Caco-2 (cell line): ENCODE measurements at regions not wholly inside any gene's neighbourhood (a gene's known extent, or its start where the extent isn't known, plus 50 kb on each side); places are given as distances from the start of the nearest gene placed in this dataset.

Experiments
- BruUV-seq: library from RNA; stranded (reverse); fragments of 400-500 nt; replicated peaks from 2 replicates; lab custom pipeline; 2021; lab: Mats Ljungman, UMichigan
- CTCF ChIA-PET: fragments of 300-600 bp; sonication (Branson Sonifier 250); formaldehyde crosslinking; loops from one replicate; lab custom pipeline; 2022; ENCODE audit warnings: antibody characterized with exemption; lab: Charles Lee
- POLR2A ChIA-PET: fragments of 300-600 bp; sonication (Branson Sonifier 250); formaldehyde crosslinking; loops from one replicate; lab custom pipeline; 2022; ENCODE audit warnings: antibody characterized with exemption; lab: Charles Lee
- DNase-seq, 2 experiments: peaks; one replicate each; pipeline versions ENCODE4 v3.0.0 to v3.0.0-alpha.2; 2020 to 2022
- H3K27me3 ChIP-seq: replicated peaks from 2 replicates; pipeline ENCODE4 v1.6.0; 2011; ENCODE audit warnings: low read length; ENCODE audit not compliant: control insufficient read depth, insufficient read depth
- H3K36me3 ChIP-seq: 2 replicates; pipeline ENCODE4 v1.5.1; 2011; ENCODE audit warnings: low read length; ENCODE audit not compliant: control insufficient read depth, insufficient read depth
- H3K4me1 ChIP-seq: fragments of 250-450 bp; sonication (Bioruptor Pico); 2 replicates; pipeline ENCODE4 v1.5.1; 2020; ENCODE audit warnings: mild to moderate bottlenecking
- H3K4me3 ChIP-seq: 2 replicates; pipeline ENCODE4 v1.5.1; 2011; ENCODE audit warnings: low read depth, mild to moderate bottlenecking, control low read depth, low read length
- H3K9me3 ChIP-seq: fragments of 250-450 bp; sonication (Bioruptor Pico); 2 replicates; pipeline ENCODE4 v1.5.1; 2020; ENCODE audit warnings: mild to moderate bottlenecking, moderate library complexity
- H3K27ac Mint-ChIP-seq: one replicate; pipeline ENCODE4 v1.8.0; 2022; ENCODE audit warnings: mixed read lengths; ENCODE audit not compliant: unreplicated experiment
- H3K27me3 Mint-ChIP-seq: one replicate; pipeline ENCODE4 v1.8.0; 2022; ENCODE audit warnings: mixed read lengths; ENCODE audit not compliant: insufficient read depth, unreplicated experiment
- H3K36me3 Mint-ChIP-seq: one replicate; pipeline ENCODE4 v1.8.0; 2022; ENCODE audit warnings: mild to moderate bottlenecking, mixed read lengths; ENCODE audit not compliant: insufficient read depth, unreplicated experiment
- H3K4me1 Mint-ChIP-seq: one replicate; pipeline ENCODE4 v1.8.0; 2022; ENCODE audit warnings: low read depth, mixed read lengths; ENCODE audit not compliant: unreplicated experiment
- H3K4me3 Mint-ChIP-seq: one replicate; pipeline ENCODE4 v1.8.0; 2022; ENCODE audit warnings: mild to moderate bottlenecking, moderate library complexity, mixed read lengths; ENCODE audit not compliant: unreplicated experiment
- H3K9me3 Mint-ChIP-seq: one replicate; pipeline ENCODE4 v1.8.0; 2022; ENCODE audit warnings: mixed read lengths; ENCODE audit not compliant: unreplicated experiment
- CTCF ChIP-seq, 2 experiments: fragments of 200-600 bp in 1 of 2; IDR thresholded peaks; 1 replicate in 1 of 2; 2 replicates in 1 of 2; pipeline versions ENCODE4 v1.5.1 to v1.8.0; 2011 to 2022; ENCODE audit warnings: antibody characterized with exemption in 1 of 2, control low read depth in 1 of 2, inconsistent platforms in 1 of 2, low read depth in 1 of 2, low read length in 1 of 2, mild to moderate bottlenecking in 1 of 2, moderate library complexity in 1 of 2; ENCODE audit not compliant: insufficient read depth in 1 of 2, severe bottlenecking in 1 of 2, unreplicated experiment in 1 of 2
- intact Hi-C: fragments of 100-400 bp; cut with micrococcal nuclease; formaldehyde crosslinking; loops from one replicate; pipeline ENCODE4 v1.10.0; 2022; ENCODE audit not compliant: unreplicated experiment

GRCh38 chr13:63514886-63515285 lies 2099.2 kb upstream of the PCDH20 start:
- no peak for TF ChIP-seq CTCF (IDR thresholded peaks at IDR 0.05; ENCODE audit: insufficient read depth in 1 of 2, low read depth in 1 of 2, low read length in 1 of 2, severe bottlenecking in 1 of 2, unreplicated experiment in 1 of 2)
- ChIA-PET CTCF (no interaction called here), POLR2A (no interaction called here)
- H3K4me1 ChIP-seq: no peaks in the 10 kb centered on the region
- Mint-ChIP-seq H3K36me3 (no peaks in the 10 kb centered on the region), H3K4me3 (no peak overlapping the region), H3K4me1 (no peaks in the 10 kb centered on the region), H3K9me3 (no peaks in the 10 kb centered on the region), H3K27ac (no peak overlapping the region), H3K27me3 (peaks cover 4% of the 10 kb centered on the region)
- no peaks in the 10 kb centered on the region for H3K9me3 ChIP-seq
- intact Hi-C loops: no loop called here
- no peaks in the 10 kb centered on the region for H3K36me3 ChIP-seq
- no peak for DNase-seq
- no peak overlapping the region for H3K4me3 ChIP-seq
- BruUV-seq: no TSS peak
- H3K27me3 ChIP-seq: no peaks in the 10 kb centered on the region

GRCh38 chr13:63512095-63512494 lies 2096.4 kb upstream of the PCDH20 start:
- H3K4me1 Mint-ChIP-seq: no peaks in the 10 kb centered on the region
- intact Hi-C loops: no loop called here
- POLR2A ChIA-PET: no interaction called here
- no peak for TF ChIP-seq CTCF (IDR thresholded peaks at IDR 0.05; ENCODE audit: insufficient read depth in 1 of 2, low read depth in 1 of 2, low read length in 1 of 2, severe bottlenecking in 1 of 2, unreplicated experiment in 1 of 2)
- peaks cover 4% of the 10 kb centered on the region for H3K27me3 Mint-ChIP-seq
- DNase-seq: no peak
- H3K9me3 Mint-ChIP-seq: no peaks in the 10 kb centered on the region
- H3K9me3 ChIP-seq: no peaks in the 10 kb centered on the region
- H3K27me3 ChIP-seq: no peaks in the 10 kb centered on the region
- CTCF ChIA-PET: no interaction called here
- H3K36me3 ChIP-seq: no peaks in the 10 kb centered on the region
- BruUV-seq: no TSS peak
- H3K4me3 Mint-ChIP-seq: no peak overlapping the region
- H3K4me1 ChIP-seq: no peaks in the 10 kb centered on the region
- H3K4me3 ChIP-seq: no peak overlapping the region
- no peaks in the 10 kb centered on the region for H3K36me3 Mint-ChIP-seq
- H3K27ac Mint-ChIP-seq: no peak overlapping the region

GRCh38 chr13:63501702-63502101 lies 2086.1 kb upstream of the PCDH20 start:
- Histone ChIP-seq H3K36me3 (no peaks in the 10 kb centered on the region), H3K9me3 (no peaks in the 10 kb centered on the region), H3K4me1 (no peaks in the 10 kb centered on the region), H3K27me3 (no peaks in the 10 kb centered on the region), H3K4me3 (no peak overlapping the region)
- no peak for TF ChIP-seq CTCF (IDR thresholded peaks at IDR 0.05; ENCODE audit: insufficient read depth in 1 of 2, low read depth in 1 of 2, low read length in 1 of 2, severe bottlenecking in 1 of 2, unreplicated experiment in 1 of 2)
- no peak overlapping the region for H3K27ac Mint-ChIP-seq
- BruUV-seq: no TSS peak
- H3K27me3 Mint-ChIP-seq: peaks cover 6% of the 10 kb centered on the region
- DNase-seq: no peak
- intact Hi-C loops: no loop called here
- ChIA-PET CTCF (no interaction called here), POLR2A (no interaction called here)
- H3K4me1 Mint-ChIP-seq: no peaks in the 10 kb centered on the region
- peaks cover 6% of the 10 kb centered on the region for H3K36me3 Mint-ChIP-seq
- H3K9me3 Mint-ChIP-seq: no peaks in the 10 kb centered on the region
- H3K4me3 Mint-ChIP-seq: no peak overlapping the region
